ENCODE measurements at regions not wholly inside any gene's neighbourhood (a gene's known extent, or its start where the extent isn't known, plus 50 kb on each side); places are given as distances from the start of the nearest gene placed in this dataset.

- TF ChIP-seq CTCF (IDR thresholded peaks at IDR 0.05), result no peak
- TF ChIP-seq POLR2A (IDR thresholded peaks at IDR 0.05), result no peak
Observed at GRCh38 chr14:94868772-94869072, 98.8 kb upstream of the GSC start.
